HEK293 (cell line): ENCODE measurements at regions not wholly inside any gene's neighbourhood (a gene's known extent, or its start where the extent isn't known, plus 50 kb on each side); places are given as distances from the start of the nearest gene placed in this dataset.

Experiments
- CTCF ChIA-PET: fragments of 350-600 bp; formaldehyde crosslinking; extraction: SDS; loops from one replicate; lab custom pipeline; 2021; ENCODE audit warnings: antibody characterized with exemption; lab: Yijun Ruan, JAX
- POLR2A ChIA-PET: fragments of 300-600 bp; formaldehyde crosslinking; extraction: SDS; loops from one replicate; lab custom pipeline; 2020; ENCODE audit warnings: antibody characterized with exemption, inconsistent platforms; lab: Yijun Ruan, JAX
- H3K27ac ChIP-seq: fragments of 200-500 bp; sonication (Bioruptor generic); 2 replicates; pipeline ENCODE4 v1.5.1; 2014; ENCODE audit warnings: low read depth, low read length, control low read depth, inconsistent platforms; ENCODE audit errors: extremely low read depth
- H3K36me3 ChIP-seq, 2 experiments: fragments of 200-500 bp in 1 of 2; sonication (Bioruptor generic) in 1 of 2; 1 replicate in 1 of 2; 2 replicates in 1 of 2; pipeline ENCODE4 v1.5.1; 2014 to 2017; ENCODE audit warnings: inconsistent platforms in 2 of 2, low read length in 2 of 2; ENCODE audit not compliant: control insufficient read depth in 2 of 2, insufficient read depth in 1 of 2
- H3K4me1 ChIP-seq: fragments of 200-500 bp; sonication (Bioruptor generic); 2 replicates; pipeline ENCODE4 v1.5.1; 2014; ENCODE audit warnings: mild to moderate bottlenecking, low read length, inconsistent platforms; ENCODE audit not compliant: control insufficient read depth, insufficient read depth
- H3K4me3 ChIP-seq: 2 replicates; pipeline ENCODE4 v1.5.1; 2011; ENCODE audit warnings: low read depth, mild to moderate bottlenecking, control low read depth, low read length, moderate library complexity
- H3K9me3 ChIP-seq: fragments of 200-500 bp; sonication (Bioruptor generic); 2 replicates; pipeline ENCODE4 v1.5.1; 2014; ENCODE audit warnings: low read depth, low read length, inconsistent platforms; ENCODE audit not compliant: control insufficient read depth, insufficient read depth
- GLIS1 ChIP-seq: fragments of 450-650 bp; formaldehyde crosslinking; IDR thresholded peaks from 2 replicates; pipeline ENCODE4 v1.5.1; 2016; ENCODE audit warnings: missing biosample characterization, missing genetic modification characterization
- HOXC10 ChIP-seq: sonication (generic); formaldehyde crosslinking; IDR thresholded peaks from 2 replicates; pipeline ENCODE4 v1.8.1; 2023; ENCODE audit warnings: mild to moderate bottlenecking, missing genetic modification reagents
- MYNN ChIP-seq: fragments of 450-650 bp; formaldehyde crosslinking; IDR thresholded peaks from 2 replicates; pipeline ENCODE4 v1.5.1; 2016; ENCODE audit warnings: missing biosample characterization, missing genetic modification characterization, borderline replicate concordance
- REPIN1 ChIP-seq: fragments of 450-650 bp; formaldehyde crosslinking; IDR thresholded peaks from 2 replicates; pipeline ENCODE4 v1.5.1; 2017; ENCODE audit warnings: missing biosample characterization, missing genetic modification characterization, low read depth
- TRIM28 ChIP-seq: IDR thresholded peaks from 2 replicates; pipeline ENCODE4 v1.6.1; 2011; ENCODE audit warnings: low read length, control low read depth, borderline replicate concordance
- ZNF133 ChIP-seq: fragments of 450-650 bp; formaldehyde crosslinking; IDR thresholded peaks from 2 replicates; pipeline ENCODE4 v1.5.1; 2016; ENCODE audit warnings: missing biosample characterization, missing genetic modification characterization
- ZNF138 ChIP-seq: fragments of 450-650 bp; formaldehyde crosslinking; IDR thresholded peaks from 2 replicates; pipeline ENCODE4 v1.5.1; 2016; ENCODE audit warnings: missing biosample characterization, missing genetic modification characterization, borderline replicate concordance
- ZNF354C ChIP-seq: fragments of 450-650 bp; formaldehyde crosslinking; IDR thresholded peaks from 2 replicates; pipeline ENCODE4 v1.5.1; 2016; ENCODE audit warnings: missing biosample characterization, missing genetic modification characterization, low read depth, borderline replicate concordance
- ZNF433 ChIP-seq: fragments of 450-650 bp; formaldehyde crosslinking; IDR thresholded peaks from 2 replicates; pipeline ENCODE4 v1.5.1; 2016; ENCODE audit warnings: missing biosample characterization, missing genetic modification characterization, low read depth
- ZNF521 ChIP-seq: fragments of 450-650 bp; formaldehyde crosslinking; IDR thresholded peaks from 2 replicates; pipeline ENCODE4 v1.5.1; 2017; ENCODE audit warnings: missing biosample characterization, mild to moderate bottlenecking, missing genetic modification characterization
- ZNF561 ChIP-seq: fragments of 450-650 bp; IDR thresholded peaks from 2 replicates; pipeline ENCODE4 v1.5.1; 2018; ENCODE audit warnings: missing biosample characterization, missing genetic modification characterization, borderline replicate concordance
- ZNF623 ChIP-seq: fragments of 450-650 bp; formaldehyde crosslinking; IDR thresholded peaks from 2 replicates; pipeline ENCODE4 v1.5.1; 2016; ENCODE audit warnings: missing biosample characterization, missing genetic modification characterization
- ZNF664 ChIP-seq: fragments of 450-650 bp; formaldehyde crosslinking; IDR thresholded peaks from 2 replicates; pipeline ENCODE4 v1.5.1; 2016; ENCODE audit warnings: missing biosample characterization, missing genetic modification characterization
- ZNF785 ChIP-seq: fragments of 450-650 bp; formaldehyde crosslinking; IDR thresholded peaks from 2 replicates; pipeline ENCODE4 v1.5.1; 2016; ENCODE audit warnings: missing biosample characterization, missing genetic modification characterization
- ZNF792 ChIP-seq: fragments of 450-650 bp; formaldehyde crosslinking; IDR thresholded peaks from 2 replicates; pipeline ENCODE4 v1.5.1; 2016; ENCODE audit warnings: missing biosample characterization, missing genetic modification characterization
- TF ChIP-seq, protein P1 (sequence below): fragments of 450-650 bp; formaldehyde crosslinking; IDR thresholded peaks from 2 replicates; pipeline ENCODE4; 2016; ENCODE audit warnings: missing biosample characterization, missing genetic modification characterization
- TF ChIP-seq, protein P2 (sequence below): fragments of 450-650 bp; formaldehyde crosslinking; IDR thresholded peaks from 2 replicates; pipeline ENCODE4 v1.5.1; 2016; ENCODE audit warnings: missing biosample characterization, missing genetic modification characterization, borderline replicate concordance
- TF ChIP-seq, protein P3 (sequence below): fragments of 450-650 bp; formaldehyde crosslinking; IDR thresholded peaks from 2 replicates; pipeline ENCODE4 v1.5.1; 2017; ENCODE audit warnings: missing biosample characterization, missing genetic modification characterization
- TF ChIP-seq, protein P4 (sequence below): fragments of 450-650 bp; formaldehyde crosslinking; IDR thresholded peaks from 2 replicates; pipeline ENCODE4 v1.5.1; 2016; ENCODE audit warnings: missing biosample characterization, missing genetic modification characterization
- TF ChIP-seq, protein P5 (sequence below): fragments of 450-650 bp; formaldehyde crosslinking; IDR thresholded peaks from 2 replicates; pipeline ENCODE4 v1.5.1; 2016; ENCODE audit warnings: missing biosample characterization, missing genetic modification characterization

DNA sequence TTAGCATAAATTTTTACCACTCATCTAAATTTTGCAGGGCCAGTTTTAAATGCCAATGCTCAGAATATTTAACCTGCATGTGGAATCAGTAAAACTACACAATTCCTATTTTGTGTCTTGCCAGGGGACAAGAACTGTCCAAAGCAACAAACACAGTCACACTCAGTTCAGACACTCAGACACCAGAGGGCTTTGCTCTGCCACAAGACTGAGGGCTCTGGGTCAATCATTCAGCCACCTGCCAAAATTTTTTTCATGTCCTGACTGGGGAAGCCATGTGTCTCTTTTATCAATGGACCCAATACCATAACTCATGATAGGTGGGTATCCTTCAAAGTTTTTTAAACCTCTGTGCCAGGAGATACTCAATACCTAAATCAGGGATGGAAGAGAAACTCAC is 304.0 kb upstream of the ANO3 start (continued):
- TF ChIP-seq, protein P1, sequence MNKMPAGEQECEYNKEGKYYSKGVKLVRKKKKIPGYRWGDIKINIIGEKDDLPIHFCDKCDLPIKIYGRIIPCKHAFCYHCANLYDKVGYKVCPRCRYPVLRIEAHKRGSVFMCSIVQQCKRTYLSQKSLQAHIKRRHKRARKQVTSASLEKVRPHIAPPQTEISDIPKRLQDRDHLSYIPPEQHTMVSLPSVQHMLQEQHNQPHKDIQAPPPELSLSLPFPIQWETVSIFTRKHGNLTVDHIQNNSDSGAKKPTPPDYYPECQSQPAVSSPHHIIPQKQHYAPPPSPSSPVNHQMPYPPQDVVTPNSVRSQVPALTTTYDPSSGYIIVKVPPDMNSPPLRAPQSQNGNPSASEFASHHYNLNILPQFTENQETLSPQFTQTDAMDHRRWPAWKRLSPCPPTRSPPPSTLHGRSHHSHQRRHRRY (tag by site-specific recombination): no peak
- no peak for TF ChIP-seq ZNF138 (tag by site-specific recombination)
- no peak for TF ChIP-seq ZNF133

DNA sequence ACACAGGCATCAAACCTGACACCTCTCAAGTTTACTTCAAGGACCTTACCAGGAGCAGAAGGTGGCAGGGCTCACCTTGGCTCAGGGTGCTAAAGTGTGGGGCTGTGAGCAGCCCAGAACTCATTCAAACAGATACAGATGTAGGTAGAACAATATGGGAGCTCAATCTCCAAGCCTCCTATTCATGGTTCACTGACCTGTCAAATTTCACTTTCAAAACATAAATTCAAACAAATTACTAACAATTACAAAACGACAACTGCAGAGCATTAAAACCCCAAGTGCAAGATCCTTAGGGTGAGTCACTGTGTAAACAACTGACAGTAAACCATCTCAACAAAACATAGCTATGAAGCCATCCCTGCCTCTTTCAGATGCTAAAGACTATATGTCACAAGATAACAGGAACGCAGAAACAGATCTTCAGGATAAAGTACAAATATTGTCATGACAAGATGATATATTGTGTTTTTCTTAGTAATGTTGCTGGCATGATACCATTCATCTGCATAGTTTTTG is 303.5 kb upstream of the ANO3 start:
- Histone ChIP-seq H3K9me3 (no peaks in the 10 kb centered on the region), H3K4me3 (no peak overlapping the region), H3K4me1 (no peaks in the 10 kb centered on the region), H3K36me3 (no peaks in the 10 kb centered on the region), H3K27ac (no peak overlapping the region)
- CTCF ChIA-PET: interaction anchor here (0.7 kb wide), 1 partner anchor 20 kb away, joined by 4 read pairs; no protein-coding TSS in a partner anchor
- no peak for TF ChIP-seq ZNF521 (tag by site-specific recombination)
- TF ChIP-seq, protein P2, sequence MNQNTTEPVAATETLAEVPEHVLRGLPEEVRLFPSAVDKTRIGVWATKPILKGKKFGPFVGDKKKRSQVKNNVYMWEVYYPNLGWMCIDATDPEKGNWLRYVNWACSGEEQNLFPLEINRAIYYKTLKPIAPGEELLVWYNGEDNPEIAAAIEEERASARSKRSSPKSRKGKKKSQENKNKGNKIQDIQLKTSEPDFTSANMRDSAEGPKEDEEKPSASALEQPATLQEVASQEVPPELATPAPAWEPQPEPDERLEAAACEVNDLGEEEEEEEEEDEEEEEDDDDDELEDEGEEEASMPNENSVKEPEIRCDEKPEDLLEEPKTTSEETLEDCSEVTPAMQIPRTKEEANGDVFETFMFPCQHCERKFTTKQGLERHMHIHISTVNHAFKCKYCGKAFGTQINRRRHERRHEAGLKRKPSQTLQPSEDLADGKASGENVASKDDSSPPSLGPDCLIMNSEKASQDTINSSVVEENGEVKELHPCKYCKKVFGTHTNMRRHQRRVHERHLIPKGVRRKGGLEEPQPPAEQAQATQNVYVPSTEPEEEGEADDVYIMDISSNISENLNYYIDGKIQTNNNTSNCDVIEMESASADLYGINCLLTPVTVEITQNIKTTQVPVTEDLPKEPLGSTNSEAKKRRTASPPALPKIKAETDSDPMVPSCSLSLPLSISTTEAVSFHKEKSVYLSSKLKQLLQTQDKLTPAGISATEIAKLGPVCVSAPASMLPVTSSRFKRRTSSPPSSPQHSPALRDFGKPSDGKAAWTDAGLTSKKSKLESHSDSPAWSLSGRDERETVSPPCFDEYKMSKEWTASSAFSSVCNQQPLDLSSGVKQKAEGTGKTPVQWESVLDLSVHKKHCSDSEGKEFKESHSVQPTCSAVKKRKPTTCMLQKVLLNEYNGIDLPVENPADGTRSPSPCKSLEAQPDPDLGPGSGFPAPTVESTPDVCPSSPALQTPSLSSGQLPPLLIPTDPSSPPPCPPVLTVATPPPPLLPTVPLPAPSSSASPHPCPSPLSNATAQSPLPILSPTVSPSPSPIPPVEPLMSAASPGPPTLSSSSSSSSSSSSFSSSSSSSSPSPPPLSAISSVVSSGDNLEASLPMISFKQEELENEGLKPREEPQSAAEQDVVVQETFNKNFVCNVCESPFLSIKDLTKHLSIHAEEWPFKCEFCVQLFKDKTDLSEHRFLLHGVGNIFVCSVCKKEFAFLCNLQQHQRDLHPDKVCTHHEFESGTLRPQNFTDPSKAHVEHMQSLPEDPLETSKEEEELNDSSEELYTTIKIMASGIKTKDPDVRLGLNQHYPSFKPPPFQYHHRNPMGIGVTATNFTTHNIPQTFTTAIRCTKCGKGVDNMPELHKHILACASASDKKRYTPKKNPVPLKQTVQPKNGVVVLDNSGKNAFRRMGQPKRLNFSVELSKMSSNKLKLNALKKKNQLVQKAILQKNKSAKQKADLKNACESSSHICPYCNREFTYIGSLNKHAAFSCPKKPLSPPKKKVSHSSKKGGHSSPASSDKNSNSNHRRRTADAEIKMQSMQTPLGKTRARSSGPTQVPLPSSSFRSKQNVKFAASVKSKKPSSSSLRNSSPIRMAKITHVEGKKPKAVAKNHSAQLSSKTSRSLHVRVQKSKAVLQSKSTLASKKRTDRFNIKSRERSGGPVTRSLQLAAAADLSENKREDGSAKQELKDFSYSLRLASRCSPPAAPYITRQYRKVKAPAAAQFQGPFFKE (tag by site-specific recombination): no peak
- TF ChIP-seq MYNN (tag by site-specific recombination): no peak
- POLR2A ChIA-PET: no interaction called here

DNA sequence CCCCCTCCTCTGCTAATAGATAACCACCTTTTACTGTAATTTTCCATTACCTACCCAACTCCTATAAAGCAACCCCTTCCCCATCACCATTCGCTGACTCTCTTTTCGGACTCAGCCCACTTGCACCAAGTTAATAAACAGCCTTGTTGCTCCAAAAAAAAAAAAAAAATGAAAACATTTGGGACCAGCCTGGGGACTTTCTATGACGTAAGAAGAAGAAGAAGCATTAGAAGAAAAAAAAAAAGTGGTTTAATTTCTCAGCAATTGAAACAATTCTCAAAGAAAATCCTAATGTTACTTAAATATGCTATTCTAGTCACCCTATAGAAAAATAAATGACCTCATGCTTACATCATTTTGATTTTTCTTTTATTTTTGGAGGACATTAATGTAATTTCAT is 301.5 kb upstream of the ANO3 start:
- POLR2A ChIA-PET: no interaction called here
- Histone ChIP-seq H3K36me3 (no peaks in the 10 kb centered on the region), H3K4me3 (no peak overlapping the region), H3K9me3 (no peaks in the 10 kb centered on the region), H3K27ac (no peak overlapping the region), H3K4me1 (no peaks in the 10 kb centered on the region)
- CTCF ChIA-PET: no interaction called here
- TF ChIP-seq ZNF623 (tag by site-specific recombination) (no peak), ZNF354C (tag by site-specific recombination) (no peak), ZNF792 (tag by site-specific recombination) (no peak), HOXC10 (CRISPR knock-in tag) (no peak), ZNF561 (tag by site-specific recombination) (no peak), REPIN1 (tag by site-specific recombination) (no peak), TRIM28 (no peak), GLIS1 (tag by site-specific recombination) (no peak), ZNF664 (tag by site-specific recombination) (no peak), ZNF433 (tag by site-specific recombination) (no peak), ZNF785 (tag by site-specific recombination) (no peak)
- TF ChIP-seq, protein P3, sequence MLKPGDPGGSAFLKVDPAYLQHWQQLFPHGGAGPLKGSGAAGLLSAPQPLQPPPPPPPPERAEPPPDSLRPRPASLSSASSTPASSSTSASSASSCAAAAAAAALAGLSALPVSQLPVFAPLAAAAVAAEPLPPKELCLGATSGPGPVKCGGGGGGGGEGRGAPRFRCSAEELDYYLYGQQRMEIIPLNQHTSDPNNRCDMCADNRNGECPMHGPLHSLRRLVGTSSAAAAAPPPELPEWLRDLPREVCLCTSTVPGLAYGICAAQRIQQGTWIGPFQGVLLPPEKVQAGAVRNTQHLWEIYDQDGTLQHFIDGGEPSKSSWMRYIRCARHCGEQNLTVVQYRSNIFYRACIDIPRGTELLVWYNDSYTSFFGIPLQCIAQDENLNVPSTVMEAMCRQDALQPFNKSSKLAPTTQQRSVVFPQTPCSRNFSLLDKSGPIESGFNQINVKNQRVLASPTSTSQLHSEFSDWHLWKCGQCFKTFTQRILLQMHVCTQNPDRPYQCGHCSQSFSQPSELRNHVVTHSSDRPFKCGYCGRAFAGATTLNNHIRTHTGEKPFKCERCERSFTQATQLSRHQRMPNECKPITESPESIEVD (tag by site-specific recombination): no peak
- TF ChIP-seq, protein P4, sequence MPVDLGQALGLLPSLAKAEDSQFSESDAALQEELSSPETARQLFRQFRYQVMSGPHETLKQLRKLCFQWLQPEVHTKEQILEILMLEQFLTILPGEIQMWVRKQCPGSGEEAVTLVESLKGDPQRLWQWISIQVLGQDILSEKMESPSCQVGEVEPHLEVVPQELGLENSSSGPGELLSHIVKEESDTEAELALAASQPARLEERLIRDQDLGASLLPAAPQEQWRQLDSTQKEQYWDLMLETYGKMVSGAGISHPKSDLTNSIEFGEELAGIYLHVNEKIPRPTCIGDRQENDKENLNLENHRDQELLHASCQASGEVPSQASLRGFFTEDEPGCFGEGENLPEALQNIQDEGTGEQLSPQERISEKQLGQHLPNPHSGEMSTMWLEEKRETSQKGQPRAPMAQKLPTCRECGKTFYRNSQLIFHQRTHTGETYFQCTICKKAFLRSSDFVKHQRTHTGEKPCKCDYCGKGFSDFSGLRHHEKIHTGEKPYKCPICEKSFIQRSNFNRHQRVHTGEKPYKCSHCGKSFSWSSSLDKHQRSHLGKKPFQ (tag by site-specific recombination): no peak
- TF ChIP-seq, protein P5, sequence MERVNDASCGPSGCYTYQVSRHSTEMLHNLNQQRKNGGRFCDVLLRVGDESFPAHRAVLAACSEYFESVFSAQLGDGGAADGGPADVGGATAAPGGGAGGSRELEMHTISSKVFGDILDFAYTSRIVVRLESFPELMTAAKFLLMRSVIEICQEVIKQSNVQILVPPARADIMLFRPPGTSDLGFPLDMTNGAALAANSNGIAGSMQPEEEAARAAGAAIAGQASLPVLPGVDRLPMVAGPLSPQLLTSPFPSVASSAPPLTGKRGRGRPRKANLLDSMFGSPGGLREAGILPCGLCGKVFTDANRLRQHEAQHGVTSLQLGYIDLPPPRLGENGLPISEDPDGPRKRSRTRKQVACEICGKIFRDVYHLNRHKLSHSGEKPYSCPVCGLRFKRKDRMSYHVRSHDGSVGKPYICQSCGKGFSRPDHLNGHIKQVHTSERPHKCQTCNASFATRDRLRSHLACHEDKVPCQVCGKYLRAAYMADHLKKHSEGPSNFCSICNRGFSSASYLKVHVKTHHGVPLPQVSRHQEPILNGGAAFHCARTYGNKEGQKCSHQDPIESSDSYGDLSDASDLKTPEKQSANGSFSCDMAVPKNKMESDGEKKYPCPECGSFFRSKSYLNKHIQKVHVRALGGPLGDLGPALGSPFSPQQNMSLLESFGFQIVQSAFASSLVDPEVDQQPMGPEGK (tag by site-specific recombination): no peak
